ENCODE measurements at regions not wholly inside any gene's neighbourhood (a gene's known extent, or its start where the extent isn't known, plus 50 kb on each side); places are given as distances from the start of the nearest gene placed in this dataset.

GRCh38 chr12:39074063-39074462 is 168.7 kb upstream of the CPNE8 start:
- TF ChIP-seq POLR2A (IDR thresholded peaks at IDR 0.05) (no peak), CTCF (IDR thresholded peaks at IDR 0.05 in 4 of 5, conservative IDR thresholded peaks at IDR 0.05 in 1 of 5) (no peak)

Measured in gastrocnemius medialis (tissue), 4 donors.